HepG2 (cell line): ENCODE measurements at regions not wholly inside any gene's neighbourhood (a gene's known extent, or its start where the extent isn't known, plus 50 kb on each side); places are given as distances from the start of the nearest gene placed in this dataset.

Source experiments
- CHCHD3 ChIP-seq: sonication (generic); formaldehyde crosslinking; IDR thresholded peaks from 2 replicates; pipeline ENCODE4 v1.8.0; 2022; ENCODE audit warnings: mild to moderate bottlenecking, missing genetic modification reagents, moderate library complexity
- CTCF ChIP-seq: sonication (generic); formaldehyde crosslinking; IDR thresholded peaks from 2 replicates; pipeline ENCODE4 v1.5.0; 2020; ENCODE audit warnings: mild to moderate bottlenecking, missing genetic modification reagents, moderate library complexity
- EP300 ChIP-seq, 3 experiments: sonication (generic) in 1 of 3; formaldehyde crosslinking in 1 of 3; IDR thresholded peaks; 2 replicates each; pipeline versions ENCODE4 v1.5.1 to v1.6.1; 2011 to 2020; ENCODE audit warnings: low read depth in 2 of 3, low read length in 2 of 3, borderline replicate concordance in 1 of 3, improper control_type of control experiment in 1 of 3, mild to moderate bottlenecking in 1 of 3, missing genetic modification reagents in 1 of 3, moderate library complexity in 1 of 3
- ETS1 ChIP-seq: sonication (generic); formaldehyde crosslinking; IDR thresholded peaks from 2 replicates; pipeline ENCODE4 v1.4.0; 2020; ENCODE audit warnings: missing genetic modification reagents
- NKX3-1 ChIP-seq: sonication (generic); formaldehyde crosslinking; IDR thresholded peaks from 2 replicates; pipeline ENCODE4 v1.5.0; 2020; ENCODE audit warnings: missing genetic modification reagents
- POLR2A ChIP-seq, 2 experiments: IDR thresholded peaks; 2 replicates each; pipeline ENCODE4 v1.6.1; 2011; ENCODE audit warnings: low read depth in 2 of 2, low read length in 2 of 2, mild to moderate bottlenecking in 1 of 2, moderate library complexity in 1 of 2; ENCODE audit not compliant: insufficient read depth in 1 of 2
- SP1 ChIP-seq, 2 experiments: fragments of 450-650 bp in 1 of 2; sonication (generic) in 1 of 2; formaldehyde crosslinking in 1 of 2; IDR thresholded peaks; 2 replicates each; pipeline versions ENCODE4 v1.4.0 to v1.6.1; 2016 to 2020; ENCODE audit warnings: missing genetic modification reagents in 1 of 2
- TOE1 ChIP-seq: sonication (generic); formaldehyde crosslinking; IDR thresholded peaks from 2 replicates; pipeline ENCODE4 v1.4.0; 2020; ENCODE audit warnings: mild to moderate bottlenecking, missing genetic modification reagents
- ZNF138 ChIP-seq: sonication (generic); formaldehyde crosslinking; IDR thresholded peaks from 2 replicates; pipeline ENCODE4 v1.5.0; 2020; ENCODE audit warnings: mild to moderate bottlenecking, low read depth, missing genetic modification reagents
- TF ChIP-seq, protein P1 (sequence below): sonication (generic); formaldehyde crosslinking; IDR thresholded peaks from 2 replicates; pipeline ENCODE4 v1.4.0; 2020; ENCODE audit warnings: low read depth, missing genetic modification reagents

DNA sequence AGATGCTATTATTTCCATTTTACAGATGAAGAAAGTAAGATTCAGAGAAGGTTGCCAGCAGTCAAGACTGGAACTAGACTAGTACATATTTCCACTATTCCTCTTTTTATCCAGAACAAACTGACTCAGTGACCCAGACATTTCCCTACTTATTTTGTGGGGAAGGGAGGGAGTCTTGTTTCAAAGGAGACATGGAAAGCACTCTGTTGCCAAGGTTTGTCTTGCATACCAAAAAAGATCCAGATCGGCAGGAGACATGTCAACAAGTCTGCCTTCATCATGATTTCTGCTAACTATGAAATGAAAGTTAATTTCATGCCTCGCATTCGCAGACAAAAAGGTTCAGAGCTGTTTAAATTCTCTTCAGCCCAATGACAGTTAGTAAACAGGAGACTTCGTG is 328.3 kb downstream of the DHX15 start:
- no peak for TF ChIP-seq EP300 (IDR thresholded peaks at IDR 0.05; ENCODE audit: low read depth in 2 of 2, low read length in 2 of 2)
- no peak for TF ChIP-seq EP300 (CRISPR knock-in tag; IDR thresholded peaks at IDR 0.05; ENCODE audit: borderline replicate concordance)
- TF ChIP-seq CTCF: no peak
- no peak for TF ChIP-seq POLR2A (IDR thresholded peaks at IDR 0.05; ENCODE audit: insufficient read depth in 1 of 2, low read depth in 2 of 2, low read length in 2 of 2)
- no peak for TF ChIP-seq NKX3-1
- TF ChIP-seq ETS1 (CRISPR knock-in tag): no peak
- TF ChIP-seq TOE1 (CRISPR knock-in tag): no peak
- no peak for TF ChIP-seq ZNF138 (CRISPR knock-in tag)
- TF ChIP-seq CHCHD3 (CRISPR knock-in tag): no peak
- TF ChIP-seq SP1 (IDR thresholded peaks at IDR 0.05): no peak
- TF ChIP-seq SP1 (CRISPR knock-in tag; IDR thresholded peaks at IDR 0.05): no peak
- TF ChIP-seq, protein P1, sequence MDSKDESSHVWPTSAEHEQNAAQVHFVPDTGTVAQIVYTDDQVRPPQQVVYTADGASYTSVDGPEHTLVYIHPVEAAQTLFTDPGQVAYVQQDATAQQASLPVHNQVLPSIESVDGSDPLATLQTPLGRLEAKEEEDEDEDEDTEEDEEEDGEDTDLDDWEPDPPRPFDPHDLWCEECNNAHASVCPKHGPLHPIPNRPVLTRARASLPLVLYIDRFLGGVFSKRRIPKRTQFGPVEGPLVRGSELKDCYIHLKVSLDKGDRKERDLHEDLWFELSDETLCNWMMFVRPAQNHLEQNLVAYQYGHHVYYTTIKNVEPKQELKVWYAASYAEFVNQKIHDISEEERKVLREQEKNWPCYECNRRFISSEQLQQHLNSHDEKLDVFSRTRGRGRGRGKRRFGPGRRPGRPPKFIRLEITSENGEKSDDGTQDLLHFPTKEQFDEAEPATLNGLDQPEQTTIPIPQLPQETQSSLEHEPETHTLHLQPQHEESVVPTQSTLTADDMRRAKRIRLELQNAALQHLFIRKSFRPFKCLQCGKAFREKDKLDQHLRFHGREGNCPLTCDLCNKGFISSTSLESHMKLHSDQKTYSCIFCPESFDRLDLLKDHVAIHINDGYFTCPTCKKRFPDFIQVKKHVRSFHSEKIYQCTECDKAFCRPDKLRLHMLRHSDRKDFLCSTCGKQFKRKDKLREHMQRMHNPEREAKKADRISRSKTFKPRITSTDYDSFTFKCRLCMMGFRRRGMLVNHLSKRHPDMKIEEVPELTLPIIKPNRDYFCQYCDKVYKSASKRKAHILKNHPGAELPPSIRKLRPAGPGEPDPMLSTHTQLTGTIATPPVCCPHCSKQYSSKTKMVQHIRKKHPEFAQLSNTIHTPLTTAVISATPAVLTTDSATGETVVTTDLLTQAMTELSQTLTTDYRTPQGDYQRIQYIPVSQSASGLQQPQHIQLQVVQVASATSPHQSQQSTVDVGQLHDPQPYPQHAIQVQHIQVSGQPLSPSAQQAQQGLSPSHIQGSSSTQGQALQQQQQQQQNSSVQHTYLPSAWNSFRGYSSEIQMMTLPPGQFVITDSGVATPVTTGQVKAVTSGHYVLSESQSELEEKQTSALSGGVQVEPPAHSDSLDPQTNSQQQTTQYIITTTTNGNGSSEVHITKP (CRISPR knock-in tag): no peak
